Esophagus muscularis mucosa (tissue), 4 donors: ENCODE measurements at regions not wholly inside any gene's neighbourhood (a gene's known extent, or its start where the extent isn't known, plus 50 kb on each side); places are given as distances from the start of the nearest gene placed in this dataset.

Experiments
- EP300 ChIP-seq: sonication (generic); formaldehyde crosslinking; IDR thresholded peaks from one replicate; pipeline ENCODE4 v1.6.1; 2017; ENCODE audit warnings: antibody characterized with exemption
- POLR2A ChIP-seq: fragments of 450-650 bp; IDR thresholded peaks from one replicate; pipeline ENCODE4 v1.6.1; 2017; ENCODE audit warnings: antibody characterized with exemption, moderate library complexity, mild to moderate bottlenecking, low read depth
- POLR2AphosphoS5 ChIP-seq, 2 donors: sonication (generic); formaldehyde crosslinking; IDR thresholded peaks; one replicate each; pipeline ENCODE4 v1.6.1; 2017; ENCODE audit warnings: antibody characterized with exemption in 2 of 2
- TF ChIP-seq, protein P1 (sequence below), 3 experiments: fragments of 200-600 bp in 2 of 3; fragments of 450-650 bp in 1 of 3; sonication (generic) in 2 of 3; IDR thresholded peaks; one replicate each; pipeline ENCODE4 v1.5.1; 2017 to 2019; ENCODE audit warnings: antibody characterized with exemption in 3 of 3, mild to moderate bottlenecking in 2 of 3, moderate library complexity in 1 of 3

DNA sequence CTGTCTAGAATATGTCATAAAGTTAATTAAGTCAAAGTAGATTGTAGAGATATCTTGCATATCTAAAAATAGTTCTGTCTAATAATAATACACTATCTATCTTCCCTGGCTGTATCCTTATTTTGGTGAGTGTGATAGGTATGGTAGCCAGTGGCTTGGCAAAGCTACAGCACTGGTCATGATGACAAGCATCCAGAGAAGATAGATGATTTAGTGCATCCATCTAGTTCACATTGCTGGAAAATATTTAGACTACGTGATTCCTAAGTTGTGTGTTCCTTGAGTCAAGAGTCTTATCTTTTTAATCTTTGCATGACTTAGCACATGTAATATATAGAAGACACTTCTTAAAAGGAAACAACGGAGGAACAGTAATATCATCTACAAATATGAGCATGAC lies 711.2 kb upstream of the KCND2 start:
- TF ChIP-seq POLR2A (no peak), EP300 (no peak), POLR2AphosphoS5 (IDR thresholded peaks at IDR 0.05) (no peak)
- TF ChIP-seq, protein P1, sequence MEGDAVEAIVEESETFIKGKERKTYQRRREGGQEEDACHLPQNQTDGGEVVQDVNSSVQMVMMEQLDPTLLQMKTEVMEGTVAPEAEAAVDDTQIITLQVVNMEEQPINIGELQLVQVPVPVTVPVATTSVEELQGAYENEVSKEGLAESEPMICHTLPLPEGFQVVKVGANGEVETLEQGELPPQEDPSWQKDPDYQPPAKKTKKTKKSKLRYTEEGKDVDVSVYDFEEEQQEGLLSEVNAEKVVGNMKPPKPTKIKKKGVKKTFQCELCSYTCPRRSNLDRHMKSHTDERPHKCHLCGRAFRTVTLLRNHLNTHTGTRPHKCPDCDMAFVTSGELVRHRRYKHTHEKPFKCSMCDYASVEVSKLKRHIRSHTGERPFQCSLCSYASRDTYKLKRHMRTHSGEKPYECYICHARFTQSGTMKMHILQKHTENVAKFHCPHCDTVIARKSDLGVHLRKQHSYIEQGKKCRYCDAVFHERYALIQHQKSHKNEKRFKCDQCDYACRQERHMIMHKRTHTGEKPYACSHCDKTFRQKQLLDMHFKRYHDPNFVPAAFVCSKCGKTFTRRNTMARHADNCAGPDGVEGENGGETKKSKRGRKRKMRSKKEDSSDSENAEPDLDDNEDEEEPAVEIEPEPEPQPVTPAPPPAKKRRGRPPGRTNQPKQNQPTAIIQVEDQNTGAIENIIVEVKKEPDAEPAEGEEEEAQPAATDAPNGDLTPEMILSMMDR (IDR thresholded peaks at IDR 0.05): no peak
